ENCODE measurements at regions not wholly inside any gene's neighbourhood (a gene's known extent, or its start where the extent isn't known, plus 50 kb on each side); places are given as distances from the start of the nearest gene placed in this dataset.
"Not testable (repeated sequence)": the region's sequence is repeated elsewhere in the genome, so short reads cannot be mapped to it uniquely, and the experiment has no call there.

DNA sequence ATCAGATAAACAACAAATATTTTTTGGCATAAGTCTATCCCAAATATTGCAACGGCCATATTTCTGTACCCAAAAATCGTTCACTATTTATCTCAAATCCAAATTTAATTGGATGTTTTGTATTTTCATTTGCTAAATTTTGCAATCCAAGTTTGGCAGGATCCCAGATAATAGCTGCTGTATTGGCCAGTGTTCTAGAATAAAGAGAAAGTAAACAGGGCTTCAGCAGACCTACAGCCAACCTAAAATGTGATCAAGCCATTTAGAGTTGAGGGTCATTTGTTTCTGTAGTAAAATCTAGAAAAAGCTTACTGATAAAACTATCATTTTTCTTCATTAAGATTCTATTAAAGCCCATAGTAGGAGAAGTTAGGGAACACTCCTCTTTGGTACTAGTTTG is 506.6 kb upstream of the PTBP2 start:
- no peaks in the 10 kb centered on the region for H3K9me3 ChIP-seq
- TF ChIP-seq CTCF (IDR thresholded peaks at IDR 0.05; ENCODE audit: low read depth, low read length): no peak
- no peaks in the 10 kb centered on the region for H3K36me3 ChIP-seq
- H3K4me1 ChIP-seq: no peaks in the 10 kb centered on the region
- DNase-seq: no peak
- no peak overlapping the region for H3K4me3 ChIP-seq (ENCODE audit: low read depth, low read length)
- no peaks in the 10 kb centered on the region for H3K27me3 ChIP-seq

- Histone ChIP-seq H3K9me3 (no peaks in the 10 kb centered on the region), H3K27me3 (no peaks in the 10 kb centered on the region), H3K4me3 (ENCODE audit: low read depth, low read length) (no peak overlapping the region), H3K4me1 (no peaks in the 10 kb centered on the region), H3K36me3 (no peaks in the 10 kb centered on the region)
- TF ChIP-seq CTCF (IDR thresholded peaks at IDR 0.05; ENCODE audit: low read depth, low read length): no peak
- no peak for DNase-seq
These were observed 500.9 kb upstream of the PTBP2 start for GRCh38 chr1:96220651-96221050.

DNA sequence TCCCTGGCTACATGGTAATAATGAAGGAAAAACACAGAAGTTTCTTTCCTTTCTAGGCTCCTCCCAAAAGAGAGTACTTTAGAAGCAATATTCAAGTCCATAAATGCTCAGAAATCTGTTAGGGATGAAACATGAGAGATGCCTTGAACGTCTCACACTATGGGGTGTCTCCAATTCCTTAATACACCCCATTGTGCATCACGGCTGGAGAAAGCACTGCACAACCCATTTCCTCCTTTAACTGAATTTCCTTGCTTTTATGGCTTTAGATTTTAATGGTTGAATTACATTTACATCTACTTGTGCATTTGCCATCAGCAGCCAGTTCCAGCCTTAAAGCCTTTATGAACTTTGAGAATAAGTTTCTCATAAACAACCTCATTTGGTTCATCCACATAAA is 498.9 kb upstream of the PTBP2 start:
- Histone ChIP-seq H3K36me3 (no peaks in the 10 kb centered on the region), H3K9me3 (no peaks in the 10 kb centered on the region), H3K4me1 (no peaks in the 10 kb centered on the region), H3K4me3 (ENCODE audit: low read depth, low read length) (no peak overlapping the region), H3K27me3 (no peaks in the 10 kb centered on the region)
- TF ChIP-seq CTCF (IDR thresholded peaks at IDR 0.05; ENCODE audit: low read depth, low read length): no peak
- DNase-seq: no peak

- not testable (repeated sequence) for H3K36me3 ChIP-seq; H3K4me1 ChIP-seq; H3K4me3 ChIP-seq (ENCODE audit: low read depth, low read length); DNase-seq; H3K27me3 ChIP-seq; H3K9me3 ChIP-seq
These were observed 497.4 kb upstream of the PTBP2 start for GRCh38 chr1:96224229-96224628.

DNA sequence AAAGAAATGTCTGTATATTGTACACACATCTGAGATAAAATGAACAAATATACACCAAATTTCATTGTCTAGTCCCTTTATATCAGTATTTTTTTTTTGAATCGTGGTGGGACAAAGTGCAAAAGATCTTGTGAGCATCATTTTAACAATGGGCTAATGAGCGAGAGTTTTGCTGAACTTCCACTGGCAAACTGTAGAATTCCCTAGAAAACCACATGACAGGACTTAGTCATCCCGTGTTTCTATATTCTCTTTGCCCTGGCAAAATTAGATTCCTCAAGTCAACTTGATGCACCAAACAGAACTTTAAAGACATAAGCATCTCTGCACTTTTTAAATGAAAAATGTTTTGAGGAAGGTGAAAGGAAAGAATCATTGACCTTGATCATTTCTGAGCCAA is 488.2 kb upstream of the PTBP2 start:
- Histone ChIP-seq H3K4me1 (peaks cover 6% of the 10 kb centered on the region; the same call in 1 of the 2 replicates), H3K4me3 (ENCODE audit: low read depth, low read length) (no peak overlapping the region)

DNA sequence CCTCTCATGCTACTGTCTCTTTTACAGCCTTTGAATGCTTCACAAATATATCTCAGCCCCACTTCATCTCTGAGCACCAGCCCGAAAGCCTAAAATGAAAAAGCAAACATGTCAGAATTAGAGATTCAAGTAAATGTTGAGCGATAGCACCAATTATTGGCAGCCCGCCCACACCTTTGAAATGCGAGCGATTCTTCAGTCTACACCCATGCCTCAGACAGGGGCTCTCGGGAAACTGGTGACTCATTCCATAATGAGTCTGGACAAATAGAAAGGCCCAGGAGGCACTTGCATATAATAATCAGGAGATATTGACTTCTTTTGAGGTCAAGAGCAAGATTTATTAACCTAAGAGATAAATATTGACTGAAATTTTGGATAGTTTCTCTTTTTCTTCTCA is 487.3 kb upstream of the PTBP2 start:
- peak overlapping the region; percentile 24 for H3K4me3 ChIP-seq (ENCODE audit: low read depth, low read length)
- peaks cover 6% of the 10 kb centered on the region; the same call in 1 of the 2 replicates for H3K4me1 ChIP-seq
- no peaks in the 10 kb centered on the region for H3K36me3 ChIP-seq
- no peaks in the 10 kb centered on the region for H3K9me3 ChIP-seq
- peak; percentile 74 for DNase-seq
- no peak for TF ChIP-seq CTCF (IDR thresholded peaks at IDR 0.05; ENCODE audit: low read depth, low read length)
- no peaks in the 10 kb centered on the region for H3K27me3 ChIP-seq

More for the DNA sequence above, 488.2 kb upstream of the PTBP2 start:
- no peak for DNase-seq
- H3K36me3 ChIP-seq: no peaks in the 10 kb centered on the region
- no peaks in the 10 kb centered on the region for H3K27me3 ChIP-seq
- TF ChIP-seq CTCF (IDR thresholded peaks at IDR 0.05; ENCODE audit: low read depth, low read length): no peak
- no peaks in the 10 kb centered on the region for H3K9me3 ChIP-seq

DNA sequence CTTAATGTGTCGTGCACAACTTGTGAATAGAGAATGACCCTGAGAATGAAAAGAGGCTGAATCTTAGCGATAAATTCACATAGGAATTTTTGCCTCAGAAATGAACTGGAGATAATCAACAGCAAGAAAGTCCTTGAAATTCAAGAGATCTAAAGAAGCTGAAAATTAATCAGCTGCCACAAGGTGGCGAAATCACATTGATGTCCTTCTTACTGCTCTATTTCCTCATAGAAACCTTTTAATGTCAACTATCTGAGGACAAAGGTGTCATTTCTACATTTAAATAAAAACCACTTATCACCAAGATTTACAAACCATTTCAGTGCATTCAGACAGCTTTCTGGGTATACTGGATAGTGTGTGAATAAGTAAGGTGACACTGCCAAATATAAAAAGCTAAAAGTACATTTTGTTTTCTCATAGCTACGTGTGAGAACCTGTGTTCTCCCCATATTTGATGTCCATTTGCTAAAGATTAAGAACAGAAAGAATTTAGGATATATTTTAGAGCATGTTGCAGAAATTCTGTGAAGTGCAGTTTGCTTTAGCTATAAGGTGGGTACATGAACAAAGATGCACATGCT is 485.3 kb upstream of the PTBP2 start:
- Histone ChIP-seq H3K36me3 (no peaks in the 10 kb centered on the region), H3K4me1 (peaks cover 6% of the 10 kb centered on the region; the same call in 1 of the 2 replicates), H3K27me3 (no peaks in the 10 kb centered on the region), H3K4me3 (ENCODE audit: low read depth, low read length) (no peak overlapping the region), H3K9me3 (no peaks in the 10 kb centered on the region)
- TF ChIP-seq CTCF (IDR thresholded peaks at IDR 0.05; ENCODE audit: low read depth, low read length): peak; percentile 49
- DNase-seq: peak; percentile 13
